NB4 (cell line): ENCODE measurements at regions not wholly inside any gene's neighbourhood (a gene's known extent, or its start where the extent isn't known, plus 50 kb on each side); places are given as distances from the start of the nearest gene placed in this dataset.

Source experiments
- CTCF ChIP-seq: IDR thresholded peaks from one replicate; pipeline ENCODE4 v1.5.1; 2012; ENCODE audit warnings: low read depth, low read length
- MAX ChIP-seq: IDR thresholded peaks from 2 replicates; pipeline ENCODE4 v1.6.1; 2011; ENCODE audit warnings: low read depth, low read length
- POLR2A ChIP-seq: IDR thresholded peaks from 2 replicates; pipeline ENCODE4 v1.6.1; 2011; ENCODE audit warnings: mild to moderate bottlenecking; ENCODE audit not compliant: insufficient read length; ENCODE audit errors: extremely low read depth

GRCh38 chr1:68285046-68285445 lies 52.7 kb upstream of the WLS start:
- TF ChIP-seq CTCF (no peak), POLR2A (no peak), MAX (no peak)
